ENCODE measurements at regions not wholly inside any gene's neighbourhood (a gene's known extent, or its start where the extent isn't known, plus 50 kb on each side); places are given as distances from the start of the nearest gene placed in this dataset.

DNA sequence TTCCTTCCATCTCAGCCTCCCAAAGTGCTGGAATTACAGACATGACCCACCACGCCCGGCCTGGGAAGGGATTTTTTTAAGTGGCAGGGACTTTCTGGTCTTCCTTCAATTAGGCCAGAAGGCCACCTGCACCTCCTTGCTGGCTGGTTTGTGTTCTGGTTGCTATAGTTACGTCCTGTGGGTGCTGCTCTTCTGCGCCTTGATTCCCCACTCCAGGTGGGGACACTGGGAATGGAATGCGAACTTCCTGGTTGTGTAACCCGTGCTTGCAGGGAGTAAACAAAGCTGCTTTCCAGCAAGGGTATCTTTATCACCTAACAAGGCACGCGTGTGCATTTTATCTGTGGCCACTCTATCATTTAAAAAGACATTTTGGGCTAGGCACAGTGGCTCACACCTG, 117.7 kb downstream of the PLEKHG1 start (continued):
- TF ChIP-seq CEBPB (IDR thresholded peaks at IDR 0.05; ENCODE audit: borderline replicate concordance, low read depth, low read length) (peak; percentile 59; the same call in 1 of the 2 replicates), RCOR2 (CRISPR knock-in tag; IDR thresholded peaks at IDR 0.05) (no peak), ZNF430 (CRISPR knock-in tag; IDR thresholded peaks at IDR 0.05) (no peak), MTF2 (CRISPR knock-in tag; IDR thresholded peaks at IDR 0.05; ENCODE audit: borderline replicate concordance) (no peak), MTA1 (CRISPR knock-in tag; IDR thresholded peaks at IDR 0.05; ENCODE audit: borderline replicate concordance) (no peak), AGO1 (IDR thresholded peaks at IDR 0.05; ENCODE audit: low read depth, low read length, poor library complexity, severe bottlenecking) (no peak), SIN3B (IDR thresholded peaks at IDR 0.05; ENCODE audit: low read length) (no peak), CEBPG (CRISPR knock-in tag; IDR thresholded peaks at IDR 0.05) (peak; percentile 41; the same call in 1 of the 2 replicates), ZFX (CRISPR knock-in tag; IDR thresholded peaks at IDR 0.05; ENCODE audit: low read depth) (no peak), ZFP37 (CRISPR knock-in tag; IDR thresholded peaks at IDR 0.05; ENCODE audit: borderline replicate concordance) (no peak), ELF1 (CRISPR knock-in tag; IDR thresholded peaks at IDR 0.05) (peak; percentile 51), ZNF251 (CRISPR knock-in tag; IDR thresholded peaks at IDR 0.05) (no peak)
- TF ChIP-seq, protein P1, sequence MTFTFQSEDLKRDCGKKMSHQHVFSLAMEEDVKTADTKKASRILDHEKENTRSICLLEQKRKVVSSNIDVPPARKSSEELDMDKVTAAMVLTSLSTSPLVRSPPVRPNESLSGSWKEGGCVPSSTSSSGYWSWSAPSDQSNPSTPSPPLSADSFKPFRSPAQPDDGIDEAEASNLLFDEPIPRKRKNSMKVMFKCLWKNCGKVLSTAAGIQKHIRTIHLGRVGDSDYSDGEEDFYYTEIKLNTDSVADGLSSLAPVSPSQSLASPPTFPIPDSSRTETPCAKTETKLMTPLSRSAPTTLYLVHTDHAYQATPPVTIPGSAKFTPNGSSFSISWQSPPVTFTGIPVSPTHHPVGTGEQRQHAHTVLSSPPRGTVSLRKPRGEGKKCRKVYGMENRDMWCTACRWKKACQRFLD (CRISPR knock-in tag; IDR thresholded peaks at IDR 0.05; ENCODE audit: borderline replicate concordance): no peak
- TF ChIP-seq, protein P2, sequence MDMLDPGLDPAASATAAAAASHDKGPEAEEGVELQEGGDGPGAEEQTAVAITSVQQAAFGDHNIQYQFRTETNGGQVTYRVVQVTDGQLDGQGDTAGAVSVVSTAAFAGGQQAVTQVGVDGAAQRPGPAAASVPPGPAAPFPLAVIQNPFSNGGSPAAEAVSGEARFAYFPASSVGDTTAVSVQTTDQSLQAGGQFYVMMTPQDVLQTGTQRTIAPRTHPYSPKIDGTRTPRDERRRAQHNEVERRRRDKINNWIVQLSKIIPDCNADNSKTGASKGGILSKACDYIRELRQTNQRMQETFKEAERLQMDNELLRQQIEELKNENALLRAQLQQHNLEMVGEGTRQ (IDR thresholded peaks at IDR 0.05; ENCODE audit: low read depth, low read length): no peak
- TF ChIP-seq, protein P2 (CRISPR knock-in tag; IDR thresholded peaks at IDR 0.05; ENCODE audit: borderline replicate concordance): no peak

Data from HepG2 (cell line).